ENCODE measurements at regions not wholly inside any gene's neighbourhood (a gene's known extent, or its start where the extent isn't known, plus 50 kb on each side); places are given as distances from the start of the nearest gene placed in this dataset.

DNA sequence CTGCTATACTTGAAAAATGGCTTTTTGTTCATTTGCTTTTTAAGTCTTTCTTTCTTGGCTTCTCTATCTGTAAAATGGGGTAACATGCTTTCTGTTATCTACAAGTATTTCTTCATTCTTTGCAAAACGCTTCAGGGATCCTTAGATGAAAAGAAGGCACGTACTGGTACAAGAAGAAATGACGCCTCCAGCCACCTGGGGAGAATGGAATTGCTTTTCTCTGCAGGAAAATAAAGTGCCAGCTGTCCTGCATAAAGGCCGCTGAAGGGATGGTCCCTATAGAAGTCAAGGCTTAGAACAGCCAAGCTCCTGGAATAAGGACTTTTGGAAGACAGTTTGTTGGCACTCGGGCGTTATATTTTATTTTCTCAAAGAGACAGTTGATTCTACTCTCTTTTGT, 210.8 kb upstream of the RASGEF1B start:
- TF ChIP-seq CTCF (IDR thresholded peaks at IDR 0.05) (no peak), POLR2AphosphoS5 (IDR thresholded peaks at IDR 0.05; ENCODE audit: low read depth, low read length) (no peak), TCF7L2 (IDR thresholded peaks at IDR 0.05; ENCODE audit: low read depth, low read length) (no peak)

Measured in Panc1 (cell line).